ENCODE measurements at regions not wholly inside any gene's neighbourhood (a gene's known extent, or its start where the extent isn't known, plus 50 kb on each side); places are given as distances from the start of the nearest gene placed in this dataset.

DNA sequence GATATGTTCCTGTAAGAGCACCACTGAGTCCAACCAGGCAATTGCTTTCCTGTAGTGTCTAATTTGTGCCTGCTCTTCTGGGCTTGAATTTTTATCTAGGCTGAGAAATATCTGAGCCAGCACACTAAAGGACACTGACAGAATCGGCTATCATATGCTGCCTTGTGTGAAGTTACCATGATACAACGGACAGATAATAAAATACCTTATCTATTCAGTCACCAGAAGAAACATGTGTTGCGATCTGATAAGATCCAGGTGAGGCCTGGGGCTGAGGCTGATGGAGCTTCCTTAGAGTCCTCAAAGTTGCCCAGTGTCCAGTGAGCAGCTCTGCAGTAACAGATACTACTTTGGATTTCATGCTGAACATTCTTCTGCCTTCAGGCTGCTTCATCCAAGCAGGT, 111.8 kb downstream of the ZNF518B start:
- no peaks in the 10 kb centered on the region for H3K36me3 ChIP-seq
- TF ChIP-seq, protein P1, sequence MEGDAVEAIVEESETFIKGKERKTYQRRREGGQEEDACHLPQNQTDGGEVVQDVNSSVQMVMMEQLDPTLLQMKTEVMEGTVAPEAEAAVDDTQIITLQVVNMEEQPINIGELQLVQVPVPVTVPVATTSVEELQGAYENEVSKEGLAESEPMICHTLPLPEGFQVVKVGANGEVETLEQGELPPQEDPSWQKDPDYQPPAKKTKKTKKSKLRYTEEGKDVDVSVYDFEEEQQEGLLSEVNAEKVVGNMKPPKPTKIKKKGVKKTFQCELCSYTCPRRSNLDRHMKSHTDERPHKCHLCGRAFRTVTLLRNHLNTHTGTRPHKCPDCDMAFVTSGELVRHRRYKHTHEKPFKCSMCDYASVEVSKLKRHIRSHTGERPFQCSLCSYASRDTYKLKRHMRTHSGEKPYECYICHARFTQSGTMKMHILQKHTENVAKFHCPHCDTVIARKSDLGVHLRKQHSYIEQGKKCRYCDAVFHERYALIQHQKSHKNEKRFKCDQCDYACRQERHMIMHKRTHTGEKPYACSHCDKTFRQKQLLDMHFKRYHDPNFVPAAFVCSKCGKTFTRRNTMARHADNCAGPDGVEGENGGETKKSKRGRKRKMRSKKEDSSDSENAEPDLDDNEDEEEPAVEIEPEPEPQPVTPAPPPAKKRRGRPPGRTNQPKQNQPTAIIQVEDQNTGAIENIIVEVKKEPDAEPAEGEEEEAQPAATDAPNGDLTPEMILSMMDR (IDR thresholded peaks at IDR 0.05): no peak
- H3K27me3 ChIP-seq: no peaks in the 10 kb centered on the region
- no peaks in the 10 kb centered on the region for H3K4me1 ChIP-seq
- no peak overlapping the region for H3K4me3 ChIP-seq
- intact Hi-C loops (cut with DNase I; ENCODE audit: low total_unique reads): no loop called here
- H3K9me3 ChIP-seq: no peaks in the 10 kb centered on the region
- H3K27ac ChIP-seq: no peak overlapping the region
- DNase-seq: no peak

DNA sequence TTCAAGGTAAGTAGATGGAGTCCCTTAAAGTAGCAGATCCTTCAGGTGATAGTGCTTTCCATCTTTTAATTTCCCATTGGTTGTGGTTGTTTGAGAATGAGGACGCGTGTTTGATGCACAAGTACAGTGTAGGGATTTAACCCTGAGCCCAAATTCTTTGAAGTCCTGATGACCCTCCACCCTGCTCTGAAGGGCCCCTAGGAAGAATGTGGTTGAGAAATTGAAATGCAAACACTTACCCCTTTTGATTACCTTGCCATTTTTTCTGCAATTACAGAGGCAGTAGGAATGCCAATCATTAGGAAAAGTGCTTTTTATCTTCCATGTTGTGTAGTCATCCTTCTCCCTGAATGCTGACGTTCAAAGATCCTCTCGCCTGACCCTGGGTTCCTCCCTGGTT, 112.4 kb downstream of the ZNF518B start:
- TF ChIP-seq, protein P1 (IDR thresholded peaks at IDR 0.05): no peak
- no peak for DNase-seq
- Histone ChIP-seq H3K4me1 (no peaks in the 10 kb centered on the region), H3K9me3 (no peaks in the 10 kb centered on the region), H3K27me3 (no peaks in the 10 kb centered on the region), H3K36me3 (no peaks in the 10 kb centered on the region), H3K27ac (no peak overlapping the region), H3K4me3 (no peak overlapping the region)
- intact Hi-C loops (cut with DNase I; ENCODE audit: low total_unique reads): no loop called here

DNA sequence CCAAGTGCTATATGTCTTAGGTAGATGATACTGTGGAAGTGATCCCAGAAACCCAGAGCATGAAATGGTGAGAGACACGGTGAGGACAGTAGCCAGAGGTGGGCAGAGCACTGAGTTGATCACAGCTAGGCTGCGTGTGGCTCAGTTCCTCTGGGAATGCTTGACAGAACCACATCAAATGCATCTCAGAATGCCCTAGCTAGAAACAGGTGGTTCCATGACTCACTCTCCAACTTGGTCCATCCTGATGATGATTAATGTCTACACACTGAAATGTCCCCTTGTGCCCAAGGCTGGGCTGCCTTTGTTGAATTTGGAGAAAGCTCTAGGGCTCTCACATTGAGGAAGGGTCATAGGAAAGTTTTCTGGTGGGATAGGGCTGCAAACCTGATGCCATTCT, 113.6 kb downstream of the ZNF518B start:
- no peaks in the 10 kb centered on the region for H3K27me3 ChIP-seq
- intact Hi-C loops (cut with DNase I; ENCODE audit: low total_unique reads): no loop called here
- no peaks in the 10 kb centered on the region for H3K36me3 ChIP-seq
- TF ChIP-seq, protein P1 (IDR thresholded peaks at IDR 0.05): no peak
- H3K27ac ChIP-seq: no peak overlapping the region
- no peak for DNase-seq
- H3K4me3 ChIP-seq: no peak overlapping the region
- no peaks in the 10 kb centered on the region for H3K4me1 ChIP-seq
- H3K9me3 ChIP-seq: no peaks in the 10 kb centered on the region

DNA sequence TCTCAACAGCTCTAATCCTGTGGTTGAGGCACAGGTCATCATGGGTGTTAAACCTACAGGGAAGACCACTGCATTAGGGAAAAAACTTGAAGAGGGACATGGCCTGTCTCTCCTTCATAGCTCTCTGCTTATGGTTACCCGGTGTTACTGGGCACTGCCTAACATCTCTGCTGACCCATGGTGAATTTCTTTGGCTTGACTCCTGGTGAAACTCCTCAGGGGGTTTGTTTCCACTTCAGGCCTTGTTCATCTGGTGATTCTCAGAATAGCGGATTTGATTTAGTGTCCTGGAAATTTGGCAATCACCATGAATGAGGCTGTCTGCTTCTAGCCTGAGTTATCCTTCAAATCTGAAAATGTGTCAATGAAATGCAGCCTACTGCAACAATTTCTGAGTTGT, 114.4 kb downstream of the ZNF518B start:
- Histone ChIP-seq H3K27me3 (no peaks in the 10 kb centered on the region), H3K36me3 (no peaks in the 10 kb centered on the region), H3K27ac (no peak overlapping the region), H3K4me1 (no peaks in the 10 kb centered on the region), H3K4me3 (no peak overlapping the region), H3K9me3 (no peaks in the 10 kb centered on the region)
- TF ChIP-seq, protein P1 (IDR thresholded peaks at IDR 0.05): no peak
- intact Hi-C loops (cut with DNase I; ENCODE audit: low total_unique reads): no loop called here
- no peak for DNase-seq

DNA sequence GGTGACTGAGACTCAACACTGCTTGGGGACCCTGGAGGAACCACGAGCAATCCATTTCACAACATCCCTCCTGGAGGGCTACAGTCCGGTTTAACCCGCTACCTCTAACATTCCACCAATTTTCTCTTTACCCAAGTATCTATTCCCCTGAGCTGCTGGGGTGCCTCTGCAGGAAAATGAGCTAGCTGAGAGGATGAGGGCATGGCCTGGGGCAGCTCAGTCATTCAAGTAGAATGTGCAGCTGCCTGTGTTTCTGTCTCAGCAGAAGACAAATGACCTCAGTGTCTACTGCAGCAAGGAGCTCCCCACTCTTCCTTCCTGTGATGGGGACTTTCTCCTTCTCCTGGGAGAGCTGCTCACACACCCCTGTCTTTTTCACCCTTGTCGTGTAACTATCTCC, 120.8 kb downstream of the ZNF518B start:
- Histone ChIP-seq H3K27me3 (no peaks in the 10 kb centered on the region), H3K9me3 (no peaks in the 10 kb centered on the region), H3K4me3 (no peak overlapping the region), H3K4me1 (no peaks in the 10 kb centered on the region), H3K27ac (no peak overlapping the region), H3K36me3 (no peaks in the 10 kb centered on the region)
- intact Hi-C loops (cut with DNase I; ENCODE audit: low total_unique reads): no loop called here
- TF ChIP-seq, protein P1 (IDR thresholded peaks at IDR 0.05): no peak
- no peak for DNase-seq

DNA sequence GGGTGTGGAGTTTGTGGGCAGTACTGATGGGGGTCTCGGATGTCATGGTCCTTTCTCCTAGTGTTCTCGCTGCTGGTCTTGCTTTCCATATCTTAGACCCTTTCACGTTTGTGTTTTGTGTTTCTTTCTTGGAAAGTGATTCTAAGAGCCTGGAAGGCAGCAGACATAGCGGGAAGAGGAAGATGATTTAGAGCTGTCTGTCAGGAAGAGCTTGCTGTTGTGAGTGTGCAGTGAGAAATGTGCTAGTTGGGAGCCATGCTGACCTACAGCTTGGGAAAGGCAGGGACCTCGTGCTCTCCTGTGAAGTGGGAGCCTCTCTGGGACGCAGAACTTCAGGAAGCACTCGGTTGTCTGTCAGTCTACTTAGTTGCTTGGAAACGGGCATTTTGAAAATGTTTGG, 122.2 kb downstream of the ZNF518B start:
- Histone ChIP-seq H3K36me3 (no peaks in the 10 kb centered on the region), H3K4me1 (no peaks in the 10 kb centered on the region), H3K27me3 (no peaks in the 10 kb centered on the region), H3K27ac (no peak overlapping the region), H3K9me3 (no peaks in the 10 kb centered on the region), H3K4me3 (no peak overlapping the region)
- DNase-seq: no peak
- intact Hi-C loops (cut with DNase I; ENCODE audit: low total_unique reads): no loop called here
- TF ChIP-seq, protein P1 (IDR thresholded peaks at IDR 0.05): no peak

All from tibial artery (tissue), 4 donors.